OCI-LY7 (cell line): ENCODE measurements at regions not wholly inside any gene's neighbourhood (a gene's known extent, or its start where the extent isn't known, plus 50 kb on each side); places are given as distances from the start of the nearest gene placed in this dataset.
A peak's percentile ranks its signal among the peaks of the same experiment; 100 is the strongest.

Experiments
- CTCF ChIP-seq: fragments of 200-600 bp; sonication (generic); conservative IDR thresholded peaks from 2 replicates; pipeline ENCODE4 v1.5.1; 2014; ENCODE audit warnings: mild to moderate bottlenecking, antibody characterized with exemption, low read length, moderate library complexity, mixed read lengths
- EZH2phosphoT487 ChIP-seq: fragments of 200-600 bp; sonication (generic); IDR thresholded peaks from 2 replicates; pipeline ENCODE4 v1.6.1; 2018; ENCODE audit warnings: low read depth, borderline replicate concordance, mild to moderate bottlenecking, mixed run types, antibody characterized with exemption, low read length, moderate library complexity, mixed read lengths

GRCh38 chr22:45096256-45096907 is 67.3 kb upstream of the NUP50 start:
- TF ChIP-seq CTCF (peak; percentile 90), EZH2phosphoT487 (no peak)
